Brain microvascular endothelial cell (primary cell): ENCODE measurements at regions not wholly inside any gene's neighbourhood (a gene's known extent, or its start where the extent isn't known, plus 50 kb on each side); places are given as distances from the start of the nearest gene placed in this dataset.

ENCODE experiments used
- DNase-seq: peaks from one replicate; pipeline ENCODE4 v3.0.0-alpha.2; 2020
- H3K27ac ChIP-seq: fragments of 250-450 bp; sonication (Bioruptor Pico); 2 replicates; pipeline ENCODE4 v1.5.1; 2020; ENCODE audit warnings: mild to moderate bottlenecking, moderate library complexity
- H3K27me3 ChIP-seq: fragments of 250-450 bp; sonication (Bioruptor Pico); replicated peaks from 2 replicates; pipeline ENCODE4 v1.5.1; 2020; ENCODE audit warnings: mild to moderate bottlenecking
- H3K36me3 ChIP-seq: fragments of 250-450 bp; sonication (Bioruptor Pico); replicated peaks from 2 replicates; pipeline ENCODE4 v1.5.1; 2020; ENCODE audit warnings: mild to moderate bottlenecking
- H3K4me3 ChIP-seq: 2 replicates; pipeline ENCODE4 v1.5.1; 2011; ENCODE audit warnings: low read depth, mild to moderate bottlenecking, control low read depth, low read length, moderate library complexity
- in situ Hi-C: cut with HindIII; loops from 2 replicates; pipeline ENCODE4 v1.10.0; 2017; ENCODE audit warnings: low sequenced_read_pairs, low pct_ligation_motif_present
- TF ChIP-seq, protein P1 (sequence below): IDR thresholded peaks from 2 replicates; pipeline ENCODE4 v1.5.1; 2011; ENCODE audit warnings: low read depth, mild to moderate bottlenecking, moderate library complexity, low read length, control low read depth, inconsistent platforms; ENCODE audit errors: missing control alignments

DNA sequence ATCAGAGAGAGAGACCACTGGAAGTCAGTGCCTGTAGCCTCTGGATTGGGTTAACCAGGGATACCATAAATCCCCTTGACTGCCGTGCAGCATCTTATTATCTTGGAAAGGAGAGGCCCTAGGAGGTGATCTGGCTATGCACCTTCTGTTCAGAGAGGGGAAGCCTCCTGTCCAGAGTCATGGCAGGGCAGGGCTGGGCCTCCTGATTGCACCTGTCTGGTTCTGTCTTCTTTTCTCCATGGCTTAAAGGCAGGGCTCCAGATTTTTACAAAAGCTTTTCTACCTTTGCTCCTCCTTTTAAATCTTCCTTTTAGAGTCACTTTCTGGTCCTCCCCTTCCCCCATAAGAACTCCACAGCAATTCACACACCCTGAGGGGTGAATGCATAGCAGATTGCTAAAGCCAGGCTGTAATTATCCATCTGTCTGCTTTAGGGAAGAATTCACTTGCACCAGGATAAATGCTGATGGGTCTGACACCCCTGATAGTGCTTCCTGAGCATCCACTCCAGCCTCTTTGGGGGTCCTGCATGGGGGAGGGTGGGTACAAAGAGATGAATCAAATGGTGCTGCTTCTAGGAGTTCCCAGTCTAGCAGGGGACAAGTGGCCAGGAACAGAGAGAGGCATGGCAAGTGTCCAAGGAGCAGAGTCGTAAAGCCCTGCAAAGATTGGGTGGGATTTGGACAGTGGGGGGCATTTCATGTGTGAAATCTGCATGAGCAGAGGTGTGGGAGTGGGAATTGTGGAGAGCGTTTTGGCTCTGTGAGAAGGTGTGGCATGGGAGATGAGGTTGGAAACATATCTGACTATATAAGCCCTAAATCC lies 141.3 kb upstream of the ALDH1B1 start:
- H3K4me3 ChIP-seq, result no peak overlapping the region
- H3K27me3 ChIP-seq, result no peaks in the 10 kb centered on the region
- no peak for DNase-seq
- no peak overlapping the region for H3K27ac ChIP-seq
- in situ Hi-C loops, result no loop called here
- TF ChIP-seq, protein P1, sequence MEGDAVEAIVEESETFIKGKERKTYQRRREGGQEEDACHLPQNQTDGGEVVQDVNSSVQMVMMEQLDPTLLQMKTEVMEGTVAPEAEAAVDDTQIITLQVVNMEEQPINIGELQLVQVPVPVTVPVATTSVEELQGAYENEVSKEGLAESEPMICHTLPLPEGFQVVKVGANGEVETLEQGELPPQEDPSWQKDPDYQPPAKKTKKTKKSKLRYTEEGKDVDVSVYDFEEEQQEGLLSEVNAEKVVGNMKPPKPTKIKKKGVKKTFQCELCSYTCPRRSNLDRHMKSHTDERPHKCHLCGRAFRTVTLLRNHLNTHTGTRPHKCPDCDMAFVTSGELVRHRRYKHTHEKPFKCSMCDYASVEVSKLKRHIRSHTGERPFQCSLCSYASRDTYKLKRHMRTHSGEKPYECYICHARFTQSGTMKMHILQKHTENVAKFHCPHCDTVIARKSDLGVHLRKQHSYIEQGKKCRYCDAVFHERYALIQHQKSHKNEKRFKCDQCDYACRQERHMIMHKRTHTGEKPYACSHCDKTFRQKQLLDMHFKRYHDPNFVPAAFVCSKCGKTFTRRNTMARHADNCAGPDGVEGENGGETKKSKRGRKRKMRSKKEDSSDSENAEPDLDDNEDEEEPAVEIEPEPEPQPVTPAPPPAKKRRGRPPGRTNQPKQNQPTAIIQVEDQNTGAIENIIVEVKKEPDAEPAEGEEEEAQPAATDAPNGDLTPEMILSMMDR, result no peak
- H3K36me3 ChIP-seq, result no peaks in the 10 kb centered on the region

DNA sequence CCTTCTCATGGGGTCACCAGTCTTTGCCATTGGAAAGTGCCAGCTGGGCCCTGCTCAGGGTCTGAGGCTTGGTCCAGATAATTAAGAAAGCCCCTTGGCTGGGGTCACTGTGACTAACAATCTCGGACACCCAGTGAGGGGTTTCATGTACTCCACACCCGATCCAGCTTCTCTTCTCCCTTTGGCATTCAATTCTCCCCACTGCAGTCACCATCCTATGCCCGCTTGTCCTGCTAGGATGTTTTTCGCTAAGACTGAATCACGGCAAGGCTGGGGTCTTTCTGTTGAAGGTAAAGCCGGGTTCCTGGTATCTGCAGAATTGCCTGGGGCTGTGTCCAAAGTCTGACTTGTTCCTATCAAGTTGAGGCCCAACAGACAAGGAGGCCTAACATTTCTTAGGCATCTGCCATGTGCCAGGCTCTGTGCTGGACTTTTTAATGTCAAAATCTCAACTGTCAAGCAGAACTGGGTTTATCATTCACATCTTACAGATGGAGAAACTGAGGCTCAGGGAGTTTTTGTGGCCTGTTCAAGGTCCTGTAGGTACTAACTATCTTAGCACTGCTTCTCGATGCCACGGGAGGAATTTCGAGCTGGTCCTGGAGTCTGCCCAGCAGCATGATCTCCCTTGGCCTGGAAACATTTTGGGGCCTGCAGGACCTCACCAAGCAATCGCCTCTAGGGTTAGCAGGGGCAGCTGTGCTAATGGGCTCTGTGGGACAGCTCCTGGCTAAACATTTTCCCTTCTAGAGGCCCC lies 142.0 kb upstream of the ALDH1B1 start:
- Histone ChIP-seq H3K36me3 (no peaks in the 10 kb centered on the region), H3K27ac (no peak overlapping the region), H3K4me3 (no peak overlapping the region), H3K27me3 (no peaks in the 10 kb centered on the region)
- TF ChIP-seq, protein P1, result no peak
- in situ Hi-C loops, result no loop called here
- no peak for DNase-seq

DNA sequence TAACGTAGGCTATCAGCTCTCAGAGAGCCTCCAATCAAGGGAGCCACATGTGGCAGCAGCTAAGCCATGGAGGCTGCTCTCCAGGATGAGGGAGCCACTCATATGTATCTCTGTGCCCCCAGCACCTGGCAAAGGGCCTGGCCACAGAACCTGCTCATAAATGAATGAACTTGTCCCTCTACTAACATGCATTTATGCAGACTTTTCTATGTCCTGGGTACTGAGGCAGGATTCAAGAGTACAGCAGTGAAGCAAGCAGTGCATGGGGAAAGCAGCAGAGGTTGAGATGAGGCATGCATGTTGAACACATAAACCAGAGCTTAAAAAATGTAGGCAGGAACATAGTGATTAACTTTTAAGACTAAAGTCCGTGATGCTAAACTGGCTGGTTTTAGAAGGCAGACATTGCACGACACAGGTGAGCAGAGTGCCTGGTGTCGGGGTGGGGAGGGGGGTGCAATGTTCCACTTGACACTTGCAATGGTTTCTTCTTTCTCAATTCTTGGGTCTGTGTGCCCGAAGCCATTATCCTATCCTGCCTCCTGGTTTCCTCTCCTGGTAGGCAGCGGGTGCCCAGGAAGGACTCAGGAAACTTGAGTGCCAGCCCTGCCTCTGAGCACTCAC lies 142.8 kb upstream of the ALDH1B1 start:
- Histone ChIP-seq H3K27me3 (no peaks in the 10 kb centered on the region), H3K4me3 (no peak overlapping the region), H3K36me3 (no peaks in the 10 kb centered on the region), H3K27ac (no peak overlapping the region)
- in situ Hi-C loops, result no loop called here
- no peak for DNase-seq
- TF ChIP-seq, protein P1, result no peak

DNA sequence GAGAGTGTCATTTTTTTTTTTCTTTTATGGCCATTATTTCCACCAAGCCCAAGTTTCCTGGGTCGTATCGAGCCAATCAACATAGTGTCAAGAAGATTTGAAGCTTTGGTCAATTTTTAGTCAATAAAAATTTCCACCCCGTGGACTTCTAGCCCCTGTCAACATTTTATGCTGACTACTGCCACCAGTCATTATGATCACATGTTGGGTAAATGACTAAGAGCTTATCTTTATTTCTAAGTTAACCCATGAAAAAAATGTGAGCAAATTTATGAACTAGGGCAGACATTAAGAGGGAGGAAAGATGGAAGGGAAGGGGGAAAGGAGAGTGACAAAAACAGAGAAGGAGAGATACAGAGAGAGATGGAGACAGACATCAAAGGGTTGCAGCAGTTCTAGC lies 143.5 kb upstream of the ALDH1B1 start:
- no peak overlapping the region for H3K27ac ChIP-seq
- no peak overlapping the region for H3K4me3 ChIP-seq
- no peak for DNase-seq
- no peaks in the 10 kb centered on the region for H3K27me3 ChIP-seq
- H3K36me3 ChIP-seq, result no peaks in the 10 kb centered on the region
- in situ Hi-C loops, result no loop called here
- TF ChIP-seq, protein P1, result no peak

DNA sequence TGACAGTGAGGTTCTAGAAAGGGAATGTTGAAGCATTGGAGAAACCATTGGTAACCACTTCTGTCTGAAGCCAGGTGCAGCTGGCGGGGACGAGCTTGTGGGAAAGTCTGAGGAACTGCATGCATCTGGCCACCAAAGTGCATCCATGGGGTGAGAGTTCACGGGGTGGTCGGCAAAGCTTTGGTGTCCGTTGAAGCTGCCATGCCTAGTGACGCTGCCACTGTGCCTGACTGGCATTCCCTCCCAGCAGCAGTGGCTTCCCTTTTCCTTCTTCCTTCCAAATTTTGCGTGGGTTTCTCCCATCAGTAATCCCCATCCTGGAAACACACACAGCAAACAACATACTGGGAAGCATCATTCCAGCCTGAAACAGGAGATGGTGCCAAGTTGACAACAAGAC lies 145.7 kb upstream of the ALDH1B1 start:
- in situ Hi-C loops, result no loop called here

More for the DNA sequence above, 145.7 kb upstream of the ALDH1B1 start:
- peaks cover 4% of the 10 kb centered on the region for H3K27me3 ChIP-seq
- no peak for DNase-seq
- no peak overlapping the region for H3K27ac ChIP-seq
- H3K36me3 ChIP-seq, result no peaks in the 10 kb centered on the region
- no peak overlapping the region for H3K4me3 ChIP-seq
- TF ChIP-seq, protein P1, result no peak
